Middle frontal gyrus (tissue), 1 donor: ENCODE measurements at regions not wholly inside any gene's neighbourhood (a gene's known extent, or its start where the extent isn't known, plus 50 kb on each side); places are given as distances from the start of the nearest gene placed in this dataset.
"Not testable (repeated sequence)": the region's sequence is repeated elsewhere in the genome, so short reads cannot be mapped to it uniquely, and the experiment has no call there.

ENCODE experiments used
- DNase-seq: peaks from one replicate; pipeline ENCODE4 v3.0.0-alpha.2; 2015; ENCODE audit warnings: low spot score; ENCODE audit errors: extremely low spot score

DNA sequence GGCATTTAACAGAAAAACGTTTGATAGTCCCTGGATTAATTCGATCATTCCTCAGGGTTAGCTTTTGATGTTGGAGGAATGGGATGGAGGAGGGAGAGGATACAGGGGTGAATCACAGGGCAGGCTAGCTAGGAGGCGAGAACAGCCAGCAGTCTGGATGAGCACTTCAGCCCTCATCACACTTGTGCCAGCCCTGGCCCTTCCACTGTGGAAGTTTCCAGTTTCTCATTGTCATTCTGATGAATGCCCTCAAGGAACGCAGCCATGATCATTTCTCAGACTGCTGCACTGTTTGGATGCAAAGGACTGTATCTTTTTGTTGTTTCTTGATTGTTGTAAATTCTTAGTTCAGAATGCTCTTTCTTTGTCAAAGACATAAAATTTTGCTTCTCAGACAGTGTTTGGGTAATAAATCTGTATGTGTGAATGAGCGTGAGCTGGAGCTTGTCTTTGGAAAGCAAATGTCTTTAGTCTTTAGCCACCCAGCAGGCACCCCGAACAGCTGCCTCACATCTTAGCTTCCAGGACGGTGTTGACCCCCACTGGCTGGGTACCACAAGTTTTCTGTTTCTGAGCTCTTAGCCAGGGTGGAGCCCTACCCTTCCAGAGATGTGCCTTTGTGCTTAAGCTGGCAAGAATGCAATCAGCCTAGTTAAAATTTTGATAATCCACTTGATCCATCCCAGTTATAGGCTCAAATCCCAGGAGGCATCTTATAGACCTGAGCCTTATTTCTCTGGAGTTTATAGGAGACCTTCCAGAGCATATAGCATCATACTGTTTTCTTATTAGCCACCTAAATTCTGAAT is 121.1 kb downstream of the PDCD6IP start:
- no peak for DNase-seq

DNA sequence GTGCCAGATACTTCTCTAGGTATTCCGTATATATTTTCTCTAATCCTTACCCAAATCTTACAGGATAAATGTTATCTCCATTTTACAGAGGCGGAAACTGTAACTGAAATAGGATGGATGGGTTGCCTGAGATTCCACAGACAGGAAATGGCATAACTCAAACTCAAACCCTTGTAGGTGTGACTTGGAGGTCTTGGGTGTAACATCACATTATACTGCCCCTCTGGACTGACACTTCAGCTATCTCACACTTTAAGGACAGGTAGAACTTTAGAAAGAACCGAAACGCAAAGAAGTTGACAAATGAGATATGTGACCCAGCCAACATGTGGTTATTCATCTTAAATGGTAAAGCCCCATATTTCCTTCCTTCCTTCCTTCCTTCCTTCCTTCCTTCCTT is 122.1 kb downstream of the PDCD6IP start:
- DNase-seq = no peak

DNA sequence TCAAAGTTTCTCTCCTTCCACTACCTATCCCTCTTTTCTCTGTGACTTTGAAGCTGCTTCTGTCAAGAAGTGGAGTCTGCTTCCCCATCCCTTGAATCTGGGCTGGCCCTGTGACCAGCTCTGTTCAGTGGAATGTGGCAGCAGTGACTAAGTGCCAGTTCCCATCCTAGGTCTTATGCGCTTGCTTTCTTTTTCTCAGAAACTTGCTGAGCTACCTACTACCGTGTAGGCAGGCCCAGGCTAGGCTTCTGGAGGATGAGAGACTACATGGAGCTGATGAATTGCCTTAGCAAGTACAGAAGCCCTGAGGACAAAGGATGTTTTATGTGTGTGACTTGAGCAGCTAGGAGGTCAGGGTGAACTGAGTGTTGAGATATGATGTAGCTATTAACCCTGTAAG is 123.2 kb downstream of the PDCD6IP start:
- DNase-seq = no peak

DNA sequence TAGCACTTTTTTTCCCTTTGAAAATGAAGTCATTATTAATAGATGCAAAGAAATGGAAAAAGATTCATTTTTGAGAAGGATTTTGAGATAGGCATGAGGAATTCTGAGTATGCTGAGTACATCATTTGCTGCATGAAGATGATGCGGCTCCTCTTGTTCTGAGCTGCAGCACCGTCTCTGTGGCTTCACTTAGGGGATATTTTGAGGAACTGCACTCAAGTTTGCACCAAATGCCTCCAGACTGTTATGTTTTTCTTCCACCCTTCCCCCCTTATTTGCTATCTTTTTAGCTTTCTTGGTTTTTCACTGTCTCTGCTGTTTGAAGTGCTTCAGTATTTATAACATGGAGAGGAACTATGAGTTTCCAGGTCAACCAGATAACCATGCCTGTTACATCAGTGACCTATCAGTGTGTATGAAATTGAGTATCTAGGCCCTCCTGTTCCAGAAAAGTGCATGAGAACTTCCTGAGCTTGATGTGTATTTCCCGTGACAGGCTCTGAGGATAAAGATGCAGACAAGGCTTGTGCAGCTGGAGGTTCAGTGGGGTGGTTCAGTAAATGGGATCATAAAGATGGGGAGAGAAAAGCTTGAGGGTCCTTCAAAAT is 128.7 kb downstream of the PDCD6IP start:
- no peak for DNase-seq

DNA sequence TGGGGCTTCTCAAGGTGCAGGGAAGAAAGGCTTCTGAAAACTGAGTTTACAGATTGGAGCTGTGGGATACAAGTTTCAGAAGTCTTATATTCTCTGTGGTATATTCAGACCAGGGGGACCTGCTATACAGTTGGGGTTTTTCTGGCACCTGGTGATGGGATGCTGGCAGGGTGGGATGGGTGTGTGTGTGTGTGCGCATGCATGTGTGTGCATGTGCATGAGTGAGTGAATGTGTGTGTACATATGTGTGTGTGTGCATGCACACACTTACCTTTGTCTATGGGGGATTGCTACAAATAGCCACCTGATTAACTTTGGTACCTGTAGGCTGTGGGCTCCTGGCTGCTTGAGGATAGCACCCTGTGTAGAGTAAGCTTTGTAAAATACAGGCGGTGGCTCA is 131.4 kb downstream of the PDCD6IP start:
- no peak for DNase-seq

DNA sequence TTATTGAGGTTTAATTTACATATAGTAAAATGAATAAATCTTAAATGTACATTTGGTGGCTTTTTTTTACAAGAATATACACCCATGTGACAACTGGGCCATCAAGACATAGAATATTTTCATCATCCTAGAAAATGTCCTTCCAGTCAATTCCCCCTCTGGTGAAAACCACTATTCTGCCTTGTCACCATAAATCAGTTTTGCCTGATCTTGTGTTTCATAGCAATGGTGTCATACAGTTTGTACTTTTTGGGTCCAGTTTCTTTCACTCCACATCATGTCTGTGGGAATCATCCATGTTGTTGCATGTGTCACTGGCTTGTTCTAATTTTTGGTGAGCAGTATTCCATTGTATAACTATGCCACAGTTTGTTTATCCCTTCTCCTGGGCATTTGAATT is 133.1 kb downstream of the PDCD6IP start:
- no peak for DNase-seq

DNA sequence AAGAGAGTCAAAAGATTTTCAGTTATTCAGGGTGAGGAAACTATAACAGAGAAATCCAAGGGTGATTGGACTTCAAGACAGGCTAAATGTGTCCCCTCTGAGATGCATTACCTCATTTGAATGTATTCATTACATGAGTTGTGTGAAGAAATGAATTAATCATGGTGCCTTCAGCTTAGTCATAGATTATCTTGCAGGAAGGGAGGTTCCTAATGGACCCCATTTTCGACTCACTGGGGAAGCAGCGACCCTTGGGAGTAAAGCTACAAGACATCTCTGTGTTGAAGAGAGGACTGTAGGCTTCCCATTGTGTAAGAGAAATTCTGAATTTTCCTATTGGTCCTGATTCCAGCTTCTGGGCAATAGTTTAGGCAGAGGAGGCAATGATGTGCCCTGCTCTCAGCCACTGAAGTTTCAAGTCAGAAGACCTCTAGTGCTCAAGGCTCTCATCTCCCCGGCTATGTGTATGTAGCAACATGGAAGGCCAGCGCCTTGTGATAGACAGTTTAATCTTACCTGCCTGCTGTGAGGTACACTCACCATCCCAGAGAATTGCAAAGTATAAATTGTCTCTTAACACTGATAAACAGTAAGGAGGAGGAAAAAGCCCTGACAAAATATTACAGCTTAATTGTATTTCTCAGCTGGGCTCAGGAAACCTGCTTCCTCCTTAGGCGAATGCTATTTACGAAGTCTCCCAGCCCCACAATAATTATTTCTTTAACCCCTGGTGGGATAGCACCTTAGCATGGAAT is 133.8 kb downstream of the PDCD6IP start:
- DNase-seq = no peak

DNA sequence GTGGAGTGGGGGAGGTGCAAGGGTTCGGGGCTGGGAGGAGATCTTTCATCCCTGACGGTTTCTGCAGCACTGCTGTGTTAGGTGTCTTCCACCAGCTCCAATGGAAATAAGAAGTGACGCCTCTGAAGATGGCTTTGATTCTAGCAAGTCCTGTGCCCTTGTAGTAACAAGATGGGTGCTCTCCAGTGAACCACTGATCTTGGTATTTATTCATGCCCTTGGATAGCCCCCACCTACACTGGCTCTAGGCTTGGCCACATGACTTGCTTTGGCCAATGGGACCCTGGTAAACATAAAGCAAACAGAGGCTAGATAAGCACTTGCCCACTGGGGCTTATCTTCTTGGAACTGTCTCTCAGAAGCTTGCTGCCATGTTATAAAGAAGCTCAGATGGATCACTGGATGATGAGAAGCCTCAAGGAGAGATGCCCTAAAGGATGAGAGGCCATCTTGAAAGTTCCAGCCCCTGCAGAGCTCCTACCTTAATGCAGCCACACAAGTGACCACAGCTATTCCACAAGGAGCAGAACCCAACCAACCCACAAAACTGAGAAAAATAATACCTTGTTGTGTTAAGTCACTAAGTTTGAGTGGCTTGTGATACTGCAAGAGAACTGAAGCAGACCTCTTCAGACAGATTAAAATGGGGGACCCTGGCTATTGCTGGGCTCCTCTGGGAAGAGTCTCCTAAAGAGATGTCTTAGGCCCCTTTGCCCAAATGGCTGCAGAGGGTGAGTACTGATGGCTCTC is 137.9 kb downstream of the PDCD6IP start:
- DNase-seq = no peak

DNA sequence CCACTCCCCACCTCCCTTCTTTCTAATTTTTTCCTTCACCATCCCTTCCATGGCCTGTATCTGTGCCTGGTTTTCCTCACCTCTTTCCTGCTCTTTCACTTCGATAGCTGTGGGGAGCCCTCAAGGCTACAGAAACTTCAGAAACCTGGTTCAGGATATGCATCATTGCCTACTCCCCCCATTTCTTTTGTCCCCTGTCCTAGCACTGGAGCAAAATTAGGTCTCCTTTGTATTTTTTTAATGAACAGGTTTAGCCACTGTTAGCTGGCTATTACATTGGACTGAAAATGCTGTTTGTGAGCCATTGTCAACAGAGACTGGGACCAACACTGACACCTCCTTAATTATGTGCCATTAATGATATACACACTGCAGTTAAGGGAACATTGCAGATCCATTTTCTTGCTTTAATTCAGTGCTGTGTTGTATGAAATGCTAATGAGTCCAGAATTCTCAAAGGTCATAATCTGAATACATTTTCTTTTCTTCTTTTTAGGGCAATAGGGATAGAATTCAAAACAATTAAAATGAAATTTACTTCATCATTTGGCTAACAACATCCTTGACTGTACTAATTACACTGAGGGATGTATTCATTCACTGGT is 138.6 kb downstream of the PDCD6IP start:
- DNase-seq = no peak

DNA sequence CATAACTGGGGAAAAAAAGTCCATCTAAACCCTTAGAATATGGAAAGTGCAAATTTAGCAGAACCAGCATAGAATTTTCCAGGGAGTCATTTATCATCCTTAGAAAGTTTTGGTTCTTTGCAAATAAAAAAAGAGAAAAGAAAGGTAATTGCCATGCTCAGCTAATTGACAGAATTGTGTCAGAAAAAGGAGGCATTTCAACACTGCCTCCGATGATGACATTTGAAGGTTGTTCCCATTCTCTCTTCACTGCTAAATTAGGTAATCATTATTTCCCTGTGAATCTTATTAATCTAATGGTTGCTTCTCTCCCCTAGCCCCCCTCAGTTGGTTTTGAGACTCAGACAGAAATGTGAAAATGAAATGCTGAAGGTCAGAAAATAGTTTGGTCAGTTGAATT is 139.2 kb downstream of the PDCD6IP start:
- no peak for DNase-seq

DNA sequence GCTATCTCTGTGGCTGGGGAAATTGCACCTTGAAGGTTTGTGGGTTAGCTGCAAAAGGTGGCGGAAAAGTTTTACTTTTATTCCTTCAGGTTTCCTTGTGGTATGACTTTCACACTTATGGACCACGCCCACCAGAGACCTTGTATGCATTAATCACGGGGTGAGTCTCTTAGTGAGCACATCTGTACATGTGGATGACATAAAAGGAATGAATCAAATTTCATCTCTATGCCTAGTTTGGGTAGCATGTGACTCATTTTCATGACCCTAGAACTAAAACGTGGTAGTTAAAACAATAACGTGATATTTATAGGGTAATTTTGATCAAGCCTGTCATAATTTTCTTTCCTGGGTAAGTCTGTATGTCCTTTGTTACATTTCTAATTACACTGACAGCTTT is 141.7 kb downstream of the PDCD6IP start:
- no peak for DNase-seq

DNA sequence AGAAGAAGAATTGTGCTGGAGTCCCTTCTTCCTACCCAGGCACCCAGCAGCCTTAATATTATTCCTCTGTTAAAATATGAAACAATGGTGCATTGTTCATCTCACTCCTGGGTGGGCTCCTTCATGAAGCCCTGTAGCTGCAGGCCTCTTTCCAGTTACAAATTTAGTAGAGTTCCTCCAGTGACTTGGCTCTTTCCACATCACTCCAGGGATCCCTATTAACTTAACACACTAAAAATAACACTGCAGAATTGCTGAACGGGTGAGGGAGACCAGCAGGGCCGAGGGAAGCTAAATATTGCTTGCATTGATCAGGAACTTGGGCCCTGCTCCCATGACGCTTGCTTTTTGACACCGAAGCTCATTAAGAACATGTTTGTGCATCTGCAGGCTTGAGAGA is 142.3 kb downstream of the PDCD6IP start:
- DNase-seq = no peak

DNA sequence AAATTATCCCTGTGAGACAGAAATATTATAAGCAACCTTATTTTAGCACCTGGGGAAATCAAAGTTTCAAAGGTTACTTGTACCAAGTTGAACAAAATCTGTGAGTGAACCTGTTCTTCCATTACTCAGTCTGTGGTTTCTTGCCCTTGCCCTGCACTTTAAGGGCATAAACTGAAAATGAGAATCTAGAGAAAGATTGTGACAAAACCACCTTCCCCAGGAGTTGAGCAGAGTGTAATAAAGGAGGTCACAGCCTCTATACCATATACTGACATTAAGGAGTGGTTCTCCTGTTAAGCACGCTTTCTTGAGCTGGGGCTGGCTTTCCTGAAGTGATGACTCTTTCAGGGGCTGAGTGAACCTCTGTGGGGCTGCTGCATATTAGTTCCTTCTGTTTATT is 143.4 kb downstream of the PDCD6IP start:
- no peak for DNase-seq

DNA sequence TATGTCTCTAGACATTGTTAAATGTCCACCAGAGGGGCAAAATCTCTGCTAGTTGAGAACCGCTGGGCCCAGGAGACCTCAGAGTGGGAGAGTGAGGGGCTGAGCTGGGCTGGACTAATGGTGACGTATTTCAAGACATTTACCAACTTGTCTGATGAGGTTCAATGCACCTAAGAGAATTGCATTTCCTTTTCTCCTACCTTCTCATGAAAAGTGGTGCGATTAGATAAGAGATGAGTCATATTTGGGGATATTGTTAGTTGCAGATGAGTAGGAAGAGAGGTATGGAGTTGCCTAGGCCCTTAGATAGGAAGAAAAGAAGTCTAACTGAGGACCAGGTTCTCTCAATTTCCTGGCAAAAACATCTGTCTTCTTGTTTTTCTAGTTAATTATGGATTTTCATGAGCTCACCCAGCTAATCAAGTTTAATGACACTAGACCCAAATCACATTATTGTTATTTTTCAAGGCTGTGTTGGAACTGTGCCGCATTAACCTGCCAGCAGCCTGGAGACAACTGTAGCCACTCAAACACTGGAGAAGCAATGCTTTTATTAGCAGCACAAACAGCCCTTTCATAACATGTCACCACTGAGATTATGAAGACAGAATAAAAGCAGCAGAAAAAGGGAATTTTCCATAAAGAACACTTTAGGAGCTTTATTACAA is 144.2 kb downstream of the PDCD6IP start:
- DNase-seq = no peak

DNA sequence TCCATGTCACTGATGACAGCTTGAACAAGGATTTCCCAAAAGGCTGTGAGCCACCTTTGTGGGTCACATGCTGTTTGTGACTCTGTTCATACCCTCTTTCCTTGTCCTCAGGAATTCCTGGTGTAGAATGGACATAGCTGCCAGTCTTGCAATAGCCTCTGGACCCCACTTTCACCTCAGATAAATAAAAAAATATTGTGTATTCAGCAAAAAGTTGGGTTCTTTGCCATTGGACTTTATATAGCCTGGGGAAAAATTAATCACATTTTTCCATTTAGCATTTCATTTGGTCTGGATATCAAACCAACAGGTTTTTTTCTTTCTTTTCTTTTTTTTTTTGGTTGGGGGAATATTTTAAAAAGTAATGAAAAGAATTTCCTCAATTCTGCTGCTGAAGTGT is 144.8 kb downstream of the PDCD6IP start:
- no peak for DNase-seq

DNA sequence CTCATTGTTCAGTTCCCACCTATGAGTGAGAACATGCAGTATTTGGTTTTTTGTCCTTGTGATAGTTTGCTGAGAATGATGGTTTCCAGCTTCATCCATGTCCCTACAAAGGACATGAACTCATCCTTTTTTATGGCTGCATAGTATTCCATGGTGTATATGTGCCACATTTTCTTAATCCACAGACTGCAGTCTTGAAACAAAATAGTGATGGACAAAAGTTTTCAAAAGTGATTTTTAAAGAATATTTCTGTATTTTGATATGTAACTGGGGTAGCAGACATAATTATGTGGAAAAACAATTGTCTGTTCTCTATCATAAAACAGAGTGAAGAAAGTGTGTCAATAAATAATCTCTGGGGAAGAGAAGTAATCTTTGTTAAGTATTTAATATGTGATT is 148.2 kb downstream of the PDCD6IP start:
- DNase-seq = not testable (repeated sequence)

DNA sequence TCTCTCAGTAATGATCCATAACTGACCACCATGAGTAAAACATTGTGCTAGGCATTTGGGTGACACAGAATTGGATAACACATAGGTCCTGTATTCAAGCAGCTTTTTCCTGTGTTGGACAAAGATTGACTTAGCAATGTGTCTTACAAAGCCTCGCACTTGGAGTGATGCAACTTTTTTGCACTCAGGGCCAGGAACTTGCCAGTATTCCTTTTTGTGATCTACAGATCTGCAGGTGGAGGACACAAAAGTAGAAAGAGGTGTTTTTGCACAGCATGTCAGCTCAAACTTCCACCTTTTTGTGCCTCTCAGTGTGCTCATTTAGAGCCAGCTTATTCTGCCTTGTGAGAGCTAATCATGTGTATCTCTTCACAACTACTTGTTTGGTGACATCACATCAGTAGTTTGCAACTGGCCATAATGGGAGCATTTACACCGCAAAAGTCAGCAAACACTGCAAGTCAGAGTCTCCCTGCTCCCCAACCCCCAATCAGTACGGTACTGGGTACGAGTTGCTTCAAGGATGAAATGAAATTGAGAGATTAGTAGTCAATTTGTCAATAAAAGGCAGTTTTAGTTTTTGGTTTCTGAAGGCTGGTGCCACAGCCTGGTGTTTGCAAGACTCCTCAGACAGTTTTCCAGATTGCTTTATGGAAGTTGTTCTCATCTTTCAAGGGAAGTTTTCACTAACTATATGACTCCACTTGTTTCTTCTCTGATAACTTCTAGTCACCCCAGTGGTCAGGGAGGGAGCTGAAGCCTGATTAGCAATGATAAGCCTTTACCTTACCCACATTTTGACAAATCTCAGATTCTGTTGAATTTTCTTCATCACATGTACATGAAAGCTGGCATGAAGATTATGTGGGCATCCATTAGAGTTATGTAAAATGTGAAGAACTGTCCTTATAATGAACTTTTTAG is 149.1 kb downstream of the PDCD6IP start:
- no peak for DNase-seq

DNA sequence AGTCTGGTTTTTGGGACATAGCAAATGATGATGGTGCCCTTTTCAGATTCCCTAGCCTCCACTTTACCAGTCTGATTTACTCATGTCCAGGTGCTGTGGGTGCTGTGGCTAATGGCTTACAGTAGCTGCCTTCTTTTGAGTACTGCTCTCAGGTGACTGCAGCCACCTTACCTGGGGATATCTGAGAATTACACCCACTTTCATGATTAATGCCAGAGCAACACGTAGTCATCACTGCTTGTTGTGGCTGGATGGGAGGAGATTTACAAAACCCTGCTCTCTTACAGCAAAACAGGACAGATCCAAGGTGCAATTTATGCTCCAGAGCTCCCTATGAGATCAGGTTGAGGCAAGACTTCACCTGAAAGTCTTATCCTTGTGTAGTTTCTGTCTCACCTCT is 150.6 kb downstream of the PDCD6IP start:
- DNase-seq = no peak

DNA sequence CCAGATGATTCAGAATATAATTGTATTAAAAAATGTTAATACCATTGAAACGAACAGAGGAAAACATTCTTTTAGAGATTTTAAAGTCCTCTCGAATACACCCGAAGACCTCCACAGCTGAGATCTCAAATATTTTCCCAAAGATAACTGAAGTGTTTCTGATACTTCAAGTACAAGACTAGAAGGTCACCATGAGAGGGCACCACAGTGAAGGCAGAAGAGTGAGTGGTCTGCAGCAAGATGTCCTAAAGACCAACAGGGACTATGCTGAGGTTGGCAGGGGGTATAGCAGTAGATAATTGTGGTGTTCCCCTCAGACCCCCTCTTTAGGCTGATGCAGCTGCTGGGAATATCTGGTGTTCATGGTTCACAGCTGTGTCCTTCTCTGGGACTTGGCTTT is 156.5 kb downstream of the PDCD6IP start:
- no peak for DNase-seq

DNA sequence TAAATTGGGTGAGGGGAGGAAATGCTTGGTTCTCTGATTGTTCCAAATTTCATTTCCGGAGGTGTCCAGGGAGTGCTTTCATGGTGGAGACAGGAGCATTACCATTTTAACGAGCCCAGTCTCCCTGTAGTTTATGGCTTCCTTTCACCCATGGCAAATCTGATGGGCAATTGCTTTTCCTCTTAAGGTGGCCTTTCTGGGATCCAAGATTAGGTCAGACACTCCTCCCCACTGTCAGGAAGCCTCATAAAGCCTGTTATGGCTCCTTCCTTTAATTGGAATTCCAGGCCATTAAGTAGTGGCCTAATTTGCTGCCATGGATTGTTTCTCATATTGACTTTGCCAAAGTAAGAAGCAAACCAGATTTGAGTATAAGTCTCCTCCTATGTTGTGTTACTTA is 157.8 kb downstream of the PDCD6IP start:
- DNase-seq = no peak
